ENCODE measurements at regions not wholly inside any gene's neighbourhood (a gene's known extent, or its start where the extent isn't known, plus 50 kb on each side); places are given as distances from the start of the nearest gene placed in this dataset.

GRCh38 chr20:11323816-11324215, 593.9 kb upstream of the BTBD3 start:
- TF ChIP-seq CTCF (conservative IDR thresholded peaks at IDR 0.05; ENCODE audit: low read length) = no peak
- no peak for TF ChIP-seq EZH2phosphoT487 (IDR thresholded peaks at IDR 0.05; ENCODE audit: borderline replicate concordance, low read depth, low read length)
